Breast epithelium (tissue), 3 donors: ENCODE measurements at regions not wholly inside any gene's neighbourhood (a gene's known extent, or its start where the extent isn't known, plus 50 kb on each side); places are given as distances from the start of the nearest gene placed in this dataset.
"Not testable (repeated sequence)": the region's sequence is repeated elsewhere in the genome, so short reads cannot be mapped to it uniquely, and the experiment has no call there.

Experiments used
- POLR2A ChIP-seq: fragments of 450-650 bp; IDR thresholded peaks from one replicate; pipeline ENCODE4 v1.6.1; 2016; ENCODE audit warnings: antibody characterized with exemption, mild to moderate bottlenecking, moderate library complexity
- POLR2AphosphoS5 ChIP-seq, 3 donors: sonication (generic); formaldehyde crosslinking; IDR thresholded peaks; one replicate each; pipeline ENCODE4 v1.6.1; 2017; ENCODE audit warnings: antibody characterized with exemption in 3 of 3
- TF ChIP-seq, protein P1 (sequence below), 3 donors: fragments of 450-650 bp; IDR thresholded peaks; one replicate each; pipeline ENCODE4 v1.5.1; 2016 to 2017; ENCODE audit warnings: antibody characterized with exemption in 3 of 3, mild to moderate bottlenecking in 3 of 3, moderate library complexity in 3 of 3

DNA sequence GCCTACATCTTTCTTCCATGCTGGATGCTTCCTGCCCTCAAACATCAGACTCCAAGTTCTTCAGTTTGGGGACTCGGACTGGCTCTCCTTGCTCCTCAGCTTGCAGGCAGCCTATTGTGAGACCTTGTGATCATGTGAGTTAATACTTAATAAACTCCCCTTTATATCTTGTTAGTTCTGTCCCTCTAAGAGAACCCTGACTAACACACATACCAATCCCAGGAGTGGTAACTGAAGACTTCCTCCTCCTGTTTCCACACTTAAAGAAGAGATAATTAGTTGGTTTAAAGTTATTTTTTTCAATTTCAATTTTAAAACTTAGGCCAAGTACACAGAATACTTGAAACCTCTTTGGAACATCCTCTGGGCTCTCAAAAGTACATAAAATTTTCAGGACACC, 294.2 kb upstream of the SGK1 start:
- TF ChIP-seq, protein P1, sequence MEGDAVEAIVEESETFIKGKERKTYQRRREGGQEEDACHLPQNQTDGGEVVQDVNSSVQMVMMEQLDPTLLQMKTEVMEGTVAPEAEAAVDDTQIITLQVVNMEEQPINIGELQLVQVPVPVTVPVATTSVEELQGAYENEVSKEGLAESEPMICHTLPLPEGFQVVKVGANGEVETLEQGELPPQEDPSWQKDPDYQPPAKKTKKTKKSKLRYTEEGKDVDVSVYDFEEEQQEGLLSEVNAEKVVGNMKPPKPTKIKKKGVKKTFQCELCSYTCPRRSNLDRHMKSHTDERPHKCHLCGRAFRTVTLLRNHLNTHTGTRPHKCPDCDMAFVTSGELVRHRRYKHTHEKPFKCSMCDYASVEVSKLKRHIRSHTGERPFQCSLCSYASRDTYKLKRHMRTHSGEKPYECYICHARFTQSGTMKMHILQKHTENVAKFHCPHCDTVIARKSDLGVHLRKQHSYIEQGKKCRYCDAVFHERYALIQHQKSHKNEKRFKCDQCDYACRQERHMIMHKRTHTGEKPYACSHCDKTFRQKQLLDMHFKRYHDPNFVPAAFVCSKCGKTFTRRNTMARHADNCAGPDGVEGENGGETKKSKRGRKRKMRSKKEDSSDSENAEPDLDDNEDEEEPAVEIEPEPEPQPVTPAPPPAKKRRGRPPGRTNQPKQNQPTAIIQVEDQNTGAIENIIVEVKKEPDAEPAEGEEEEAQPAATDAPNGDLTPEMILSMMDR (IDR thresholded peaks at IDR 0.05), result not testable (repeated sequence)
- not testable (repeated sequence) for TF ChIP-seq POLR2AphosphoS5 (IDR thresholded peaks at IDR 0.05); POLR2A
